ENCODE measurements at regions not wholly inside any gene's neighbourhood (a gene's known extent, or its start where the extent isn't known, plus 50 kb on each side); places are given as distances from the start of the nearest gene placed in this dataset.

DNA sequence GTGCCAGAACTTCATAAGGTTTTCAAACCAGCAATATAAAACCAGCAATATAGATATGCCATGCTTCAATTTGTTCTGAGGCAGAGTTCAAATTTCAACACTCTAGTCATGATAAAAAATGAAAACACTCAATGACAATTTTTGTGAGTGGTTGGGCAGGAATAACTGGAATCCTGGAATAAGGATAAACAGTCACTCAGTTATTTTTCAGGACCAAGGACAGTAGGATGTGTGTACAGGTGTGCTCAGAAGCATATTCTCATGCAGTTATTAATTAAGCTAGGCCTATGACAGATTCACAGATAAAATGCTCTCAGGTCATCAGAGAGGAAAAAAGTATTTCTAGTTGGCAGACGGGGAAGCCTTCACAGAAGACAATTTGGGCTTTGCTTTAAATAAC lies 117.3 kb upstream of the PPP2R2B start:
- H3K9me3 ChIP-seq: no peaks in the 10 kb centered on the region
- no peak overlapping the region for H3K27ac ChIP-seq
- no peaks in the 10 kb centered on the region for H3K4me1 ChIP-seq
- H3K36me3 ChIP-seq: no peaks in the 10 kb centered on the region
- intact Hi-C loops (cut with DNase I): no loop called here
- ATAC-seq: no peak
- H3K27me3 ChIP-seq (ENCODE audit: low read depth): no peaks in the 10 kb centered on the region
- no peak overlapping the region for H3K4me3 ChIP-seq
- DNase-seq: no peak
- TF ChIP-seq, protein P1, sequence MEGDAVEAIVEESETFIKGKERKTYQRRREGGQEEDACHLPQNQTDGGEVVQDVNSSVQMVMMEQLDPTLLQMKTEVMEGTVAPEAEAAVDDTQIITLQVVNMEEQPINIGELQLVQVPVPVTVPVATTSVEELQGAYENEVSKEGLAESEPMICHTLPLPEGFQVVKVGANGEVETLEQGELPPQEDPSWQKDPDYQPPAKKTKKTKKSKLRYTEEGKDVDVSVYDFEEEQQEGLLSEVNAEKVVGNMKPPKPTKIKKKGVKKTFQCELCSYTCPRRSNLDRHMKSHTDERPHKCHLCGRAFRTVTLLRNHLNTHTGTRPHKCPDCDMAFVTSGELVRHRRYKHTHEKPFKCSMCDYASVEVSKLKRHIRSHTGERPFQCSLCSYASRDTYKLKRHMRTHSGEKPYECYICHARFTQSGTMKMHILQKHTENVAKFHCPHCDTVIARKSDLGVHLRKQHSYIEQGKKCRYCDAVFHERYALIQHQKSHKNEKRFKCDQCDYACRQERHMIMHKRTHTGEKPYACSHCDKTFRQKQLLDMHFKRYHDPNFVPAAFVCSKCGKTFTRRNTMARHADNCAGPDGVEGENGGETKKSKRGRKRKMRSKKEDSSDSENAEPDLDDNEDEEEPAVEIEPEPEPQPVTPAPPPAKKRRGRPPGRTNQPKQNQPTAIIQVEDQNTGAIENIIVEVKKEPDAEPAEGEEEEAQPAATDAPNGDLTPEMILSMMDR (IDR thresholded peaks at IDR 0.05): no peak

DNA sequence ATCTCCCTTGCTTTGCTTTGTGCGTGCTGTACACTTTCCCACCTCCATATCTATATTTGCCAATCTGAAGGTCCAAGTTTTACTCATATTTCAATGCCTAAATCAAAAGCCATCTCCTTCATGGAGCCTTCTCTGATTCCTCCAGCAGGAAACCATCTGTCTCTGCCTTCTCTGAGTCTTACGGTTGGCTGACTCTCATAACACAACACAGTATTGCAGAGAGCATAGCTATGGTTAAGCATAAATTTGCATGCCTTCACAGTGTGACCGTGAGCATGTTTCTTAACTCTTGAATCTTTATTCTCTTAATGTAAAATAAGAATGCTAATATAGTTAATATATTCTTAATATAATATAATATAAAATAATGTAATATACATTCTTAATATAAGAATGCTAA lies 136.8 kb upstream of the PPP2R2B start:
- Histone ChIP-seq H3K27ac (no peak overlapping the region), H3K4me3 (no peak overlapping the region), H3K9me3 (no peaks in the 10 kb centered on the region), H3K36me3 (no peaks in the 10 kb centered on the region), H3K4me1 (no peaks in the 10 kb centered on the region), H3K27me3 (ENCODE audit: low read depth) (no peaks in the 10 kb centered on the region)
- intact Hi-C loops (cut with DNase I): no loop called here
- ATAC-seq: no peak
- DNase-seq: no peak
- TF ChIP-seq, protein P1 (IDR thresholded peaks at IDR 0.05): no peak

DNA sequence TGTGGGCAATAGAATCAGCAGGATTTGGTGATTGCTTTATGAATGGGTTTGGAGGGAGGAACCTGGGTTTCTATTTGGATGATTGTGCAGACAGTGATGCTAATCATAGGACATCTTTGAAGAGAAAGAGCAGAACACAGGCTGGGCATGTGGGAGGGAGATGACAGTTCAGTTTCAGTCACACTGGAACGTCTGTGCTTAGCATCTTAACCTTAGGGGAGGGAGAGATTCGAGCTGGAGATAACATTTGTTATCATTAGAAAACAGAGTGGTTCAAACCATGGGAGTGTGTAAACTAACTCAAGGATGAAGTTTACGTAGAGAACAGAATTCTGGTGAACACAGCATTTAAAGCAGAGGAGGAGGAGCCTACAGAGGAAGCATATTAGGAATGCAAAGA lies 138.6 kb upstream of the PPP2R2B start:
- no peaks in the 10 kb centered on the region for H3K9me3 ChIP-seq
- no peaks in the 10 kb centered on the region for H3K36me3 ChIP-seq
- H3K27ac ChIP-seq: no peak overlapping the region
- H3K4me3 ChIP-seq: no peak overlapping the region
- DNase-seq (no peak), ATAC-seq (no peak)
- H3K27me3 ChIP-seq (ENCODE audit: low read depth): no peaks in the 10 kb centered on the region
- H3K4me1 ChIP-seq: no peaks in the 10 kb centered on the region
- intact Hi-C loops (cut with DNase I): no loop called here
- TF ChIP-seq, protein P1 (IDR thresholded peaks at IDR 0.05): no peak

DNA sequence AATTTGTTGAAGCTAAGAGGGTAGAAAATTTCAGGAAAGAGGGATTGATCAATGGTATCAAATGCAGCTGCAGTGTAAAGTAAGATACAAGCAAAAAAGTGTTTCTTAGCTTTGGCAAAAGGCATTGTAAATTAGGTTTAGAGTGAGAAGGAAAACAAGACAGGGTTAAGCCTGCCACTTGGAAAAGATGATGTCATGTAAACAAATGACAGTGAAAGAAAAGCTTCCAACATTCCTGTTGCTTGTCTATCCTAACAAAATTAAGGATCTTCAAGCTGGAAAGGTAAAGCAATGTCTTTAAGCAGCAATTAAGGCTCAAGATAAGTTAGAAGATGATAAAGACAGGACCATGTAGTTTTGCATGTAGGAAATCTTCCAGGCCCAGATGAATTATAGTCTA lies 139.1 kb upstream of the PPP2R2B start:
- TF ChIP-seq, protein P1 (IDR thresholded peaks at IDR 0.05): no peak
- H3K9me3 ChIP-seq: no peaks in the 10 kb centered on the region
- no peaks in the 10 kb centered on the region for H3K27me3 ChIP-seq (ENCODE audit: low read depth)
- no peaks in the 10 kb centered on the region for H3K36me3 ChIP-seq
- H3K27ac ChIP-seq: no peak overlapping the region
- ATAC-seq (no peak), DNase-seq (no peak)
- H3K4me1 ChIP-seq: no peaks in the 10 kb centered on the region
- intact Hi-C loops (cut with DNase I): no loop called here
- H3K4me3 ChIP-seq: no peak overlapping the region

DNA sequence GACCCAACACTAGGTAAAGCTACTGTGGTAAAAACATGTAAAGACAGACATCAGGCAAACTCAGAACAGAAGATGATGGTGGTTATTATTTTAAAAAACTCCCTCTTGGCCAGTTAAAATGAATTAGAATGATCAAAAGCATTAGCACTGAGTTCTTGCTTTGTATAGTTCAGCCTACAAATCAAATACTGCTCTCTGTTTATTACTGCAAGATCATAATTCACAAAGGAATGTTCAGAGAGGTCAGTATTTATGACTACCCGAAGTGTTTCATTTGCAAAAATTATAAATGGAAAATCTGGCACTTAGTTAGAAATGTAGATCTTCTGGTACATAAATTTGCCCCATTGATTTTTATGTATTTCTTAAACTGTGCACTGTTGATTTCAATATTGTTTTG lies 140.3 kb upstream of the PPP2R2B start:
- Histone ChIP-seq H3K4me3 (no peak overlapping the region), H3K27ac (no peak overlapping the region), H3K36me3 (no peaks in the 10 kb centered on the region), H3K4me1 (no peaks in the 10 kb centered on the region), H3K27me3 (ENCODE audit: low read depth) (no peaks in the 10 kb centered on the region), H3K9me3 (no peaks in the 10 kb centered on the region)
- DNase-seq: no peak
- intact Hi-C loops (cut with DNase I): no loop called here
- TF ChIP-seq, protein P1 (IDR thresholded peaks at IDR 0.05): no peak
- no peak for ATAC-seq

DNA sequence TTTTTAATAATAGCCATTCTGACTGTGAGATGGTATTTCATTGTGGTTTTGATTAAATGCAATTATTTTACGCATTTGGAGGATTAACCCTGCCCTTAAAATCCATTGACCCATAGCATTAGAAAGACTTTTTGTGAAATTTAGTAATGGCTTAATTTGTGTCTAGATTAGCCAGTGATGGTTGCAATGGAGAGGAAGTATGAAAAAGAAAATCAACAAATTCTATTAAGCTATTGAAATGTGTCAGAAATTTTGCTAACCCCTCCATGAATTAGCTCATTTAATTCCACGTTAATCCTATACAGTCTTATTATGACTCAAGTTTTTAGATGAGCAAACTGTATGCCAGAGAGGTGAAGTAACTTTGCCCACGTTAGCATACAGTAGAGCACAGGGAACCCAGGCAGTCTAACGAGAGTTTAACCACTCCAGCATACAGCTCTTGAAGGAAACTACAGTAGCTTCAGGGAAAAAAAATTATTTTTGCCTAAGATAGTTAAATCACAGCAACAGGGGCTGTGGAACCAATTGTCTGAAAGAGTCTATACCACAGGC lies 158.2 kb upstream of the PPP2R2B start:
- no peak overlapping the region for H3K27ac ChIP-seq
- intact Hi-C loops (cut with DNase I): no loop called here
- ATAC-seq (no peak), DNase-seq (no peak)
- H3K9me3 ChIP-seq: no peaks in the 10 kb centered on the region
- no peaks in the 10 kb centered on the region for H3K27me3 ChIP-seq (ENCODE audit: low read depth)
- H3K4me3 ChIP-seq: no peak overlapping the region
- no peaks in the 10 kb centered on the region for H3K36me3 ChIP-seq
- no peaks in the 10 kb centered on the region for H3K4me1 ChIP-seq
- TF ChIP-seq, protein P1 (IDR thresholded peaks at IDR 0.05): no peak

All from lower lobe of right lung (tissue), 2 donors.